IMR-90 (cell line): ENCODE measurements at regions not wholly inside any gene's neighbourhood (a gene's known extent, or its start where the extent isn't known, plus 50 kb on each side); places are given as distances from the start of the nearest gene placed in this dataset.

ENCODE experiments used
- ATAC-seq: fragments of 200-7000 bp; cut with Tn5 transposase; 2 replicates; pipeline ENCODE4 v1.9.1; 2020; ENCODE audit warnings: low read depth, mild to moderate bottlenecking, moderate library complexity
- BruUV-seq: library from RNA; stranded (reverse); fragments of 400-500 nt; replicated peaks from 2 replicates; lab custom pipeline; 2021; lab: Mats Ljungman, UMichigan
- CTCF ChIA-PET: fragments of 300-600 bp; formaldehyde crosslinking; extraction: SDS; loops from one replicate; lab custom pipeline; 2021; ENCODE audit warnings: antibody characterized with exemption; lab: Yijun Ruan, JAX
- POLR2A ChIA-PET: fragments of 300-600 bp; sonication (Branson Sonifier 250); formaldehyde crosslinking; loops from one replicate; lab custom pipeline; 2022; ENCODE audit warnings: antibody characterized with exemption; ENCODE audit not compliant: unreplicated experiment; lab: Charles Lee
- DNase-seq: peaks from one replicate; pipeline ENCODE4 v3.0.0; 2013
- H2AFZ ChIP-seq: replicated peaks from 2 replicates; pipeline ENCODE3; 2013; ENCODE audit warnings: low read length, mild to moderate bottlenecking; ENCODE audit not compliant: poor library complexity
- H2AK5ac ChIP-seq: 2 replicates; pipeline ENCODE4 v1.6.1; 2013; ENCODE audit warnings: low read depth, low read length, inconsistent platforms
- H2AK9ac ChIP-seq: replicated peaks from 2 replicates; pipeline ENCODE3; 2013; ENCODE audit warnings: mild to moderate bottlenecking, low read depth, low read length, moderate library complexity; ENCODE audit not compliant: poor library complexity
- H2BK120ac ChIP-seq: 2 replicates; pipeline ENCODE4 v1.6.1; 2013; ENCODE audit warnings: low read depth, low read length, inconsistent platforms
- H2BK15ac ChIP-seq: 3 replicates; pipeline ENCODE4 v1.6.1; 2013; ENCODE audit warnings: low read depth, low read length, inconsistent platforms
- H2BK20ac ChIP-seq: 2 replicates; pipeline ENCODE4 v1.6.1; 2013; ENCODE audit warnings: low read depth, mild to moderate bottlenecking, inconsistent platforms, low read length, moderate library complexity
- H2BK5ac ChIP-seq: 2 replicates; pipeline ENCODE4 v1.6.1; 2013; ENCODE audit warnings: mild to moderate bottlenecking, low read depth, low read length, inconsistent platforms; ENCODE audit not compliant: poor library complexity, severe bottlenecking
- H3K14ac ChIP-seq: replicated peaks from 2 replicates; pipeline ENCODE4 v1.6.1; 2013; ENCODE audit warnings: low read depth, low read length, inconsistent platforms
- H3K18ac ChIP-seq: 2 replicates; pipeline ENCODE4 v1.6.1; 2013; ENCODE audit warnings: low read depth, low read length, control low read depth
- H3K23ac ChIP-seq: 2 replicates; pipeline ENCODE4 v1.6.1; 2013; ENCODE audit warnings: low read depth, low read length, inconsistent platforms
- H3K27ac ChIP-seq: 2 replicates; pipeline ENCODE4 v1.5.1; 2013; ENCODE audit warnings: mild to moderate bottlenecking, control low read depth, low read length; ENCODE audit not compliant: insufficient read depth
- H3K27me3 ChIP-seq: 2 replicates; pipeline ENCODE4 v1.6.1; 2013; ENCODE audit warnings: low read length; ENCODE audit not compliant: control insufficient read depth, insufficient read depth
- H3K36me3 ChIP-seq: 2 replicates; pipeline ENCODE4 v1.6.1; 2013; ENCODE audit warnings: low read length, mixed read lengths; ENCODE audit not compliant: control insufficient read depth, insufficient read depth
- H3K4ac ChIP-seq: 2 replicates; pipeline ENCODE4 v1.6.1; 2013; ENCODE audit warnings: low read depth, low read length, inconsistent platforms
- H3K4me1 ChIP-seq: 2 replicates; pipeline ENCODE4 v1.6.1; 2013; ENCODE audit warnings: low read length, mixed read lengths; ENCODE audit not compliant: control insufficient read depth, insufficient read depth
- H3K4me2 ChIP-seq: 2 replicates; pipeline ENCODE4 v1.6.1; 2013; ENCODE audit warnings: low read depth, mild to moderate bottlenecking, control low read depth, low read length, moderate library complexity
- H3K4me3 ChIP-seq: 2 replicates; pipeline ENCODE4 v1.5.1; 2013; ENCODE audit warnings: low read depth, mild to moderate bottlenecking, control low read depth, low read length, moderate library complexity; ENCODE audit not compliant: insufficient read depth
- H3K56ac ChIP-seq: 2 replicates; pipeline ENCODE4 v1.6.1; 2013; ENCODE audit warnings: low read length, inconsistent platforms; ENCODE audit not compliant: insufficient read depth; ENCODE audit errors: extremely low read depth
- H3K79me1 ChIP-seq, 2 experiments: 2 replicates each; pipeline ENCODE4 v1.6.1; 2013; ENCODE audit warnings: low read length in 2 of 2, inconsistent platforms in 1 of 2, low read depth in 1 of 2
- H3K9ac ChIP-seq: 2 replicates; pipeline ENCODE4 v1.6.1; 2013; ENCODE audit warnings: low read depth, low read length, control low read depth
- H3K9me1 ChIP-seq: 2 replicates; pipeline ENCODE4 v1.6.1; 2013; ENCODE audit warnings: low read length, inconsistent platforms; ENCODE audit not compliant: insufficient read depth
- H3K9me3 ChIP-seq: 2 replicates; pipeline ENCODE4 v1.6.1; 2013; ENCODE audit warnings: low read length; ENCODE audit not compliant: control insufficient read depth, insufficient read depth
- H4K20me1 ChIP-seq: 2 replicates; pipeline ENCODE4 v1.6.1; 2013; ENCODE audit warnings: low read length, inconsistent platforms; ENCODE audit not compliant: insufficient read depth
- H4K5ac ChIP-seq: 2 replicates; pipeline ENCODE4 v1.6.1; 2013; ENCODE audit warnings: mild to moderate bottlenecking, low read depth, low read length, control low read depth
- H4K8ac ChIP-seq, 2 experiments: 2 replicates each; pipeline ENCODE4 v1.6.1; 2013; ENCODE audit warnings: low read depth in 2 of 2, low read length in 2 of 2, control low read depth in 1 of 2, inconsistent platforms in 1 of 2
- H4K91ac ChIP-seq: 2 replicates; pipeline ENCODE4 v1.6.1; 2013; ENCODE audit warnings: low read depth, low read length, inconsistent platforms; ENCODE audit not compliant: insufficient read depth
- BHLHE40 ChIP-seq: fragments of 150-350 bp; IDR thresholded peaks from 2 replicates; pipeline ENCODE4 v1.6.1; 2016; ENCODE audit warnings: mild to moderate bottlenecking, low read depth, low read length
- CEBPB ChIP-seq: IDR thresholded peaks from 2 replicates; pipeline ENCODE4 v1.6.1; 2012; ENCODE audit warnings: low read depth, low read length, improper control_type of control experiment
- CHD1 ChIP-seq: IDR thresholded peaks from 2 replicates; pipeline ENCODE4 v1.6.1; 2012; ENCODE audit warnings: low read depth, low read length, improper control_type of control experiment
- CTCF ChIP-seq: conservative IDR thresholded peaks from 2 replicates; pipeline ENCODE4 v1.5.1; 2012; ENCODE audit warnings: mild to moderate bottlenecking, low read depth, low read length, improper control_type of control experiment
- ELK1 ChIP-seq: fragments of 150-350 bp; IDR thresholded peaks from 2 replicates; pipeline ENCODE4 v1.6.1; 2016; ENCODE audit warnings: low read depth, mild to moderate bottlenecking, low read length, moderate library complexity, borderline replicate concordance
- FOS ChIP-seq: fragments of 150-350 bp; IDR thresholded peaks from 2 replicates; pipeline ENCODE4 v1.6.1; 2016; ENCODE audit warnings: low read depth, low read length
- MAFK ChIP-seq: IDR thresholded peaks from 2 replicates; pipeline ENCODE4 v1.6.1; 2012; ENCODE audit warnings: low read depth, low read length, improper control_type of control experiment
- MAZ ChIP-seq: IDR thresholded peaks from 2 replicates; pipeline ENCODE4 v1.6.1; 2012; ENCODE audit warnings: low read depth, mild to moderate bottlenecking, low read length, improper control_type of control experiment, moderate library complexity, borderline replicate concordance
- NFE2L2 ChIP-seq: fragments of 150-350 bp; IDR thresholded peaks from 2 replicates; pipeline ENCODE4 v1.6.1; 2016; ENCODE audit warnings: low read depth, mild to moderate bottlenecking, low read length
- POLR2A ChIP-seq: IDR thresholded peaks from 2 replicates; pipeline ENCODE4 v1.6.1; 2012; ENCODE audit warnings: mild to moderate bottlenecking, low read depth, low read length
- RAD21 ChIP-seq: IDR thresholded peaks from 2 replicates; pipeline ENCODE4 v1.6.1; 2012; ENCODE audit warnings: low read length, improper control_type of control experiment
- RCOR1 ChIP-seq: IDR thresholded peaks from 2 replicates; pipeline ENCODE4 v1.6.1; 2012; ENCODE audit warnings: mild to moderate bottlenecking, low read length, improper control_type of control experiment; ENCODE audit not compliant: insufficient replicate concordance
- RFX5 ChIP-seq: IDR thresholded peaks from 2 replicates; pipeline ENCODE4 v1.8.0; 2012; ENCODE audit warnings: low read depth, mild to moderate bottlenecking, low read length, moderate library complexity
- SMC3 ChIP-seq: fragments of 150-350 bp; IDR thresholded peaks from 2 replicates; pipeline ENCODE4 v1.6.1; 2016; ENCODE audit warnings: low read depth, mild to moderate bottlenecking, antibody characterized with exemption, low read length, moderate library complexity
- USF2 ChIP-seq: fragments of 150-350 bp; IDR thresholded peaks from 2 replicates; pipeline ENCODE4 v1.6.1; 2017; ENCODE audit warnings: mild to moderate bottlenecking, antibody characterized with exemption, low read length, low read depth
- WGBS, 2 experiments: methylation state at CpG; one replicate each; pipeline versions ENCODE4 v1.1.5 to v1.1.7; 2013; ENCODE audit warnings: missing lambda C conversion rate in 2 of 2; ENCODE audit not compliant: insufficient read length in 1 of 2; ENCODE audit errors: extremely low coverage in 2 of 2; 5-methylcytosine and 5-hydroxymethylcytosine counted together
- dilution Hi-C: fragments of 300-500 bp; cut with HindIII; formaldehyde crosslinking; loops from one replicate; pipeline ENCODE4 v1.14.3; 2018; ENCODE audit warnings: low sequenced_read_pairs; ENCODE audit not compliant: unreplicated experiment
- in situ Hi-C: fragments of 300-500 bp; cut with MboI; formaldehyde crosslinking; loops from 3 replicates; pipeline ENCODE4 v1.14.3; 2019; ENCODE audit warnings: low sequenced_read_pairs, inconsistent platforms, mixed read lengths
- intact Hi-C: fragments of 100-400 bp; cut with micrococcal nuclease; formaldehyde crosslinking; loops from 2 replicates; pipeline ENCODE4 v1.10.0; 2022

GRCh38 chr10:78755063-78755701 is 313.6 kb upstream of the ZMIZ1 start:
- H3K9ac ChIP-seq = no peak overlapping the region
- peak overlapping the region in 1 of 2 experiments; percentile 62; a peak in 1 of 4 replicates for H4K8ac ChIP-seq
- ChIA-PET POLR2A (no interaction called here), CTCF (no interaction called here)
- dilution Hi-C loops = no loop called here
- 50% methylated on average over 2 of the region's 12 CpGs; no CpG with 5 or more reads in 1 of the 2 experiments for WGBS, 2 experiments
- no peaks in the 10 kb centered on the region for H3K36me3 ChIP-seq
- H3K56ac ChIP-seq = no peak overlapping the region
- peak overlapping the region; percentile 33 for H2BK120ac ChIP-seq
- no peak overlapping the region; the same call in 1 of the 2 replicates for H3K18ac ChIP-seq
- peaks cover 16% of the 10 kb centered on the region for H3K9me1 ChIP-seq
- intact Hi-C loops = loop anchor here (5.0 to 10.0 kb wide), 2 partner anchors 312 to 710 kb away; partner anchors contain the start of gene ZMIZ1
- H3K14ac ChIP-seq = peak overlapping the region; percentile 78
- no peak overlapping the region for H2BK5ac ChIP-seq
- no peak overlapping the region for H3K4me2 ChIP-seq
- H4K91ac ChIP-seq = peak overlapping the region; percentile 65
- H2AK5ac ChIP-seq = peak overlapping the region; percentile 20
- no peak overlapping the region for H3K4me3 ChIP-seq
- DNase-seq (no peak), ATAC-seq (no peak)
- peak overlapping the region; percentile 59 for H3K4ac ChIP-seq
- H2AFZ ChIP-seq = peak overlapping the region; percentile 71
- H3K27ac ChIP-seq = no peak overlapping the region; the same call in 1 of the 2 replicates
- no peaks in the 10 kb centered on the region for H3K9me3 ChIP-seq
- no TSS peak for BruUV-seq
- H3K4me1 ChIP-seq = peaks cover 26% of the 10 kb centered on the region
- H3K27me3 ChIP-seq = no peaks in the 10 kb centered on the region
- H2BK20ac ChIP-seq = peak overlapping the region; percentile 41; the same call in 1 of the 2 replicates
- H2AK9ac ChIP-seq = peak overlapping the region; percentile 86
- H3K79me1 ChIP-seq = no peaks in the 10 kb centered on the region
- no peak overlapping the region; the same call in 1 of the 2 replicates for H4K5ac ChIP-seq
- peak overlapping the region; percentile 2; the same call in 2 of the 3 replicates for H2BK15ac ChIP-seq
- H4K20me1 ChIP-seq = peaks cover 4% of the 10 kb centered on the region; the same call in 1 of the 2 replicates
- in situ Hi-C loops = no loop called here
- H3K23ac ChIP-seq = peak overlapping the region; percentile 43; the same call in 1 of the 2 replicates
- no peak for TF ChIP-seq MAZ
- TF ChIP-seq CEBPB = no peak
- TF ChIP-seq USF2 = no peak
- TF ChIP-seq MAFK = no peak
- no peak for TF ChIP-seq FOS
- TF ChIP-seq BHLHE40 = no peak
- TF ChIP-seq CTCF = no peak
- TF ChIP-seq RCOR1 = no peak
- no peak for TF ChIP-seq NFE2L2
- no peak for TF ChIP-seq CHD1
- no peak for TF ChIP-seq POLR2A
- no peak for TF ChIP-seq SMC3
- no peak for TF ChIP-seq ELK1
- TF ChIP-seq RAD21 = no peak
- no peak for TF ChIP-seq RFX5
